ENCODE measurements at regions not wholly inside any gene's neighbourhood (a gene's known extent, or its start where the extent isn't known, plus 50 kb on each side); places are given as distances from the start of the nearest gene placed in this dataset.
A peak's percentile ranks its signal among the peaks of the same experiment; 100 is the strongest.

GRCh38 chr2:71747559-71747958 is 294.2 kb downstream of the DYSF start (continued):
- TF ChIP-seq CBX1 (IDR thresholded peaks at IDR 0.05; ENCODE audit: low read depth) (no peak), TAF15 (IDR thresholded peaks at IDR 0.05; ENCODE audit: low read depth, low read length, poor library complexity, severe bottlenecking) (no peak)

- Histone ChIP-seq H3K79me2 (ENCODE audit: insufficient read depth, low read length) (no peaks in the 10 kb centered on the region), H2AFZ (ENCODE audit: low read length) (no peak overlapping the region), H3K27me3 (ENCODE audit: control insufficient read depth in 1 of 2, insufficient read depth in 2 of 2, low read length in 2 of 2) (peaks cover 2 to 30% of the 10 kb centered on the region in 2 experiments; a peak in 2 of 5 replicates), H3K9me3 (ENCODE audit: low read length) (no peaks in the 10 kb centered on the region), H3K4me1 (ENCODE audit: insufficient read depth, low read length) (peaks cover 19% of the 10 kb centered on the region; the same call in 1 of the 2 replicates), H3K4me3 (replicated peaks in 1 of 3; ENCODE audit: insufficient read depth in 1 of 3, low read depth in 2 of 3, low read length in 3 of 3) (no peak overlapping the region), H4K20me1 (ENCODE audit: insufficient read depth, low read length) (no peaks in the 10 kb centered on the region), H3K9ac (ENCODE audit: insufficient read depth, low read depth, low read length) (no peak overlapping the region), H3K36me3 (replicated peaks in 1 of 2; ENCODE audit: control insufficient read depth in 1 of 2, insufficient read depth in 2 of 2, low read length in 2 of 2) (no peaks in the 10 kb centered on the region), H3K27ac (ENCODE audit: extremely low read length, insufficient read depth, low read length) (no peak overlapping the region), H3K4me2 (ENCODE audit: low read depth, low read length) (no peak overlapping the region)
- in situ Hi-C loops (cut with HindIII; ENCODE audit: extremely low pct_ligation_motif_present, low pct_unique_long_range_greater_than_20kb) (no loop called here), intact Hi-C loops (cut with micrococcal nuclease; ENCODE audit: unreplicated experiment) (no loop called here)
- no peak for DNase-seq (ENCODE audit: low spot score)
- peak; percentile 39 for ATAC-seq
- BruUV-seq (replicated peaks), result no TSS peak
- CTCF ChIA-PET (ENCODE audit: low intra/inter-chr PET ratio, low total read pairs), result no interaction called here
- no peak for TF ChIP-seq SKI (IDR thresholded peaks at IDR 0.05; ENCODE audit: partially characterized antibody)
- no peak for TF ChIP-seq PAX8 (CRISPR knock-in tag; IDR thresholded peaks at IDR 0.05; ENCODE audit: borderline replicate concordance)
- TF ChIP-seq, protein P1, sequence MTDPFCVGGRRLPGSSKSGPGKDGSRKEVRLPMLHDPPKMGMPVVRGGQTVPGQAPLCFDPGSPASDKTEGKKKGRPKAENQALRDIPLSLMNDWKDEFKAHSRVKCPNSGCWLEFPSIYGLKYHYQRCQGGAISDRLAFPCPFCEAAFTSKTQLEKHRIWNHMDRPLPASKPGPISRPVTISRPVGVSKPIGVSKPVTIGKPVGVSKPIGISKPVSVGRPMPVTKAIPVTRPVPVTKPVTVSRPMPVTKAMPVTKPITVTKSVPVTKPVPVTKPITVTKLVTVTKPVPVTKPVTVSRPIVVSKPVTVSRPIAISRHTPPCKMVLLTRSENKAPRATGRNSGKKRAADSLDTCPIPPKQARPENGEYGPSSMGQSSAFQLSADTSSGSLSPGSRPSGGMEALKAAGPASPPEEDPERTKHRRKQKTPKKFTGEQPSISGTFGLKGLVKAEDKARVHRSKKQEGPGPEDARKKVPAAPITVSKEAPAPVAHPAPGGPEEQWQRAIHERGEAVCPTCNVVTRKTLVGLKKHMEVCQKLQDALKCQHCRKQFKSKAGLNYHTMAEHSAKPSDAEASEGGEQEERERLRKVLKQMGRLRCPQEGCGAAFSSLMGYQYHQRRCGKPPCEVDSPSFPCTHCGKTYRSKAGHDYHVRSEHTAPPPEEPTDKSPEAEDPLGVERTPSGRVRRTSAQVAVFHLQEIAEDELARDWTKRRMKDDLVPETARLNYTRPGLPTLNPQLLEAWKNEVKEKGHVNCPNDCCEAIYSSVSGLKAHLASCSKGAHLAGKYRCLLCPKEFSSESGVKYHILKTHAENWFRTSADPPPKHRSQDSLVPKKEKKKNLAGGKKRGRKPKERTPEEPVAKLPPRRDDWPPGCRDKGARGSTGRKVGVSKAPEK (CRISPR knock-in tag; IDR thresholded peaks at IDR 0.05; ENCODE audit: borderline replicate concordance), result no peak
- TF ChIP-seq NFRKB (IDR thresholded peaks at IDR 0.05), result no peak
- TF ChIP-seq MAZ (IDR thresholded peaks at IDR 0.05; ENCODE audit: borderline replicate concordance, low read depth, low read length), result no peak
- TF ChIP-seq MAZ (CRISPR knock-in tag; IDR thresholded peaks at IDR 0.05; ENCODE audit: low read depth), result no peak
- no peak for TF ChIP-seq MTF2 (CRISPR knock-in tag; IDR thresholded peaks at IDR 0.05; ENCODE audit: borderline replicate concordance)
- POLR2A ChIA-PET, result no interaction called here
- FAIRE-seq, result no peak
- WGBS (ENCODE audit: low lambda C conversion rate), result 8% methylated on average over 10 of the region's 13 CpGs
These were observed 293.7 kb downstream of the DYSF start for GRCh38 chr2:71746946-71747501.

All from HepG2 (cell line).